B cell (primary cell): ENCODE measurements at regions not wholly inside any gene's neighbourhood (a gene's known extent, or its start where the extent isn't known, plus 50 kb on each side); places are given as distances from the start of the nearest gene placed in this dataset.

Experiments used
- ATAC-seq: fragments of 200-7000 bp; cut with Tn5 transposase; one replicate; pipeline ENCODE4 v1.10.0; 2021; ENCODE audit warnings: low read depth, mild to moderate bottlenecking, moderate number of reproducible peaks, moderate library complexity
- CTCF ChIA-PET: fragments of 350-600 bp; sonication (Branson Sonifier 250); formaldehyde crosslinking; loops from one replicate; lab custom pipeline; 2021; ENCODE audit warnings: antibody characterized with exemption, inconsistent platforms; lab: Charles Lee
- POLR2A ChIA-PET: fragments of 350-600 bp; sonication (Branson Sonifier 250); formaldehyde crosslinking; loops from one replicate; lab custom pipeline; 2021; ENCODE audit warnings: antibody characterized with exemption; lab: Charles Lee
- DNase-seq: peaks from one replicate; pipeline ENCODE4 v3.0.0; 2013
- H2AFZ ChIP-seq: 2 replicates; pipeline ENCODE4 v1.6.1; 2012; ENCODE audit warnings: mild to moderate bottlenecking, low read depth, low read length; ENCODE audit not compliant: insufficient read depth, poor library complexity, severe bottlenecking
- H3K27ac ChIP-seq, 2 donors: 1 replicate in 1 of 2; 2 replicates in 1 of 2; pipeline ENCODE4 v1.5.1; 2012 to 2013; ENCODE audit warnings: low read length in 2 of 2, mild to moderate bottlenecking in 2 of 2, moderate library complexity in 1 of 2
- H3K27me3 ChIP-seq, 4 experiments: fragments of 200-600 bp in 1 of 4; sonication (generic) in 1 of 4; replicated peaks in 1 of 4; 1 replicate in 2 of 4; 2 replicates in 2 of 4; pipeline versions ENCODE4 v1.6.1 to v1.7.0; 2013 to 2016; ENCODE audit warnings: low read length in 3 of 4, mild to moderate bottlenecking in 2 of 4, mixed read lengths in 1 of 4, moderate library complexity in 1 of 4; ENCODE audit not compliant: insufficient read depth in 4 of 4, control insufficient read depth in 3 of 4; ENCODE audit errors: control extremely low read depth in 1 of 4
- H3K36me3 ChIP-seq, 2 experiments: replicated peaks in 1 of 2; 1 replicate in 1 of 2; 2 replicates in 1 of 2; pipeline versions ENCODE4 v1.6.1 to v1.7.1; 2013; ENCODE audit warnings: low read length in 1 of 2; ENCODE audit not compliant: insufficient read depth in 2 of 2, control insufficient read depth in 1 of 2; ENCODE audit errors: control extremely low read depth in 1 of 2, extremely low read depth in 1 of 2
- H3K4me1 ChIP-seq, 2 donors: fragments of 200-600 bp in 1 of 2; sonication (generic) in 1 of 2; 1 replicate in 1 of 2; 2 replicates in 1 of 2; pipeline versions ENCODE4 v1.5.1 to v1.6.1; 2013 to 2017; ENCODE audit warnings: low read length in 2 of 2; ENCODE audit not compliant: control insufficient read depth in 2 of 2, insufficient read depth in 2 of 2
- H3K4me2 ChIP-seq: replicated peaks from 2 replicates; pipeline ENCODE3; 2012; ENCODE audit warnings: mild to moderate bottlenecking, low read depth, low read length; ENCODE audit not compliant: poor library complexity, severe bottlenecking
- H3K4me3 ChIP-seq, 5 experiments: fragments of 200-600 bp in 1 of 5; sonication (generic) in 1 of 5; 1 replicate in 3 of 5; 2 replicates in 2 of 5; pipeline versions ENCODE4 v1.5.1 to v1.7.0; 2011 to 2016; ENCODE audit warnings: low read length in 4 of 5, mild to moderate bottlenecking in 4 of 5, low read depth in 2 of 5, control low read depth in 1 of 5, moderate library complexity in 1 of 5; ENCODE audit not compliant: insufficient read depth in 1 of 5; ENCODE audit errors: control extremely low read depth in 1 of 5, extremely low read depth in 1 of 5
- H3K79me2 ChIP-seq: fragments of 200-600 bp; sonication (generic); one replicate; pipeline ENCODE4 v1.6.0; 2016; ENCODE audit warnings: low read length; ENCODE audit not compliant: control insufficient read depth, insufficient read depth
- H3K9ac ChIP-seq: fragments of 200-600 bp; sonication (generic); 2 replicates; pipeline ENCODE4 v1.6.1; 2017; ENCODE audit warnings: mild to moderate bottlenecking, low read length, moderate library complexity
- H3K9me3 ChIP-seq, 3 donors: one replicate each; pipeline versions ENCODE4 v1.6.1 to v1.7.1; 2013; ENCODE audit warnings: low read length in 2 of 3; ENCODE audit not compliant: control insufficient read depth in 2 of 3, insufficient read depth in 1 of 3; ENCODE audit errors: control extremely low read depth in 1 of 3
- H4K20me1 ChIP-seq: 2 replicates; pipeline ENCODE4 v1.6.0; 2012; ENCODE audit warnings: mild to moderate bottlenecking, low read length; ENCODE audit not compliant: insufficient read depth, control insufficient read depth, poor library complexity, severe bottlenecking
- H3K27ac Mint-ChIP-seq: one replicate; pipeline ENCODE4 v1.8.0; 2021; ENCODE audit warnings: mixed read lengths
- H3K27me3 Mint-ChIP-seq: one replicate; pipeline ENCODE4 v1.8.0; 2021; ENCODE audit warnings: mixed read lengths
- H3K4me1 Mint-ChIP-seq: one replicate; pipeline ENCODE4 v1.8.0; 2021; ENCODE audit warnings: mixed read lengths
- H3K4me3 Mint-ChIP-seq: one replicate; pipeline ENCODE4 v1.8.0; 2021; ENCODE audit warnings: mixed read lengths
- H3K9me3 Mint-ChIP-seq: one replicate; pipeline ENCODE4 v1.8.0; 2022; ENCODE audit warnings: mixed read lengths; ENCODE audit not compliant: insufficient read depth
- EZH2 ChIP-seq: IDR thresholded peaks from 2 replicates; pipeline ENCODE4 v1.6.1; 2012; ENCODE audit warnings: borderline replicate concordance, low read depth, mild to moderate bottlenecking, moderate library complexity, low read length; ENCODE audit not compliant: insufficient read depth, poor library complexity, severe bottlenecking
- WGBS: methylation state at CpG from one replicate; pipeline ENCODE4 v1.1.5; 2013; ENCODE audit warnings: missing lambda C conversion rate; ENCODE audit not compliant: insufficient coverage; 5-methylcytosine and 5-hydroxymethylcytosine counted together
- intact Hi-C: fragments of 100-400 bp; cut with micrococcal nuclease; formaldehyde crosslinking; loops from one replicate; pipeline ENCODE4 v1.10.0; 2022
- TF ChIP-seq, protein P1 (sequence below): fragments of 200-600 bp; IDR thresholded peaks from one replicate; pipeline ENCODE4 v1.8.0; 2022; ENCODE audit warnings: antibody characterized with exemption, mild to moderate bottlenecking

GRCh38 chr1:228983231-228983660, 248.0 kb downstream of the RHOU start:
- ChIA-PET CTCF (no interaction called here), POLR2A (no interaction called here)
- 96% methylated on average over 4 of the region's 6 CpGs for WGBS
- no peaks in the 10 kb centered on the region for H4K20me1 ChIP-seq
- Mint-ChIP-seq H3K27me3 (peaks cover 4% of the 10 kb centered on the region), H3K4me3 (no peak overlapping the region), H3K4me1 (no peaks in the 10 kb centered on the region), H3K27ac (no peak overlapping the region), H3K9me3 (no peaks in the 10 kb centered on the region)
- ATAC-seq (no peak), DNase-seq (no peak)
- H3K4me1 ChIP-seq: peaks cover 0 to 7% of the 10 kb centered on the region in 2 donors
- intact Hi-C loops: no loop called here
- H3K4me3 ChIP-seq: no peak overlapping the region
- H2AFZ ChIP-seq: no peak overlapping the region
- no peaks in the 10 kb centered on the region for H3K27me3 ChIP-seq
- no peak overlapping the region for H3K4me2 ChIP-seq
- TF ChIP-seq, protein P1, sequence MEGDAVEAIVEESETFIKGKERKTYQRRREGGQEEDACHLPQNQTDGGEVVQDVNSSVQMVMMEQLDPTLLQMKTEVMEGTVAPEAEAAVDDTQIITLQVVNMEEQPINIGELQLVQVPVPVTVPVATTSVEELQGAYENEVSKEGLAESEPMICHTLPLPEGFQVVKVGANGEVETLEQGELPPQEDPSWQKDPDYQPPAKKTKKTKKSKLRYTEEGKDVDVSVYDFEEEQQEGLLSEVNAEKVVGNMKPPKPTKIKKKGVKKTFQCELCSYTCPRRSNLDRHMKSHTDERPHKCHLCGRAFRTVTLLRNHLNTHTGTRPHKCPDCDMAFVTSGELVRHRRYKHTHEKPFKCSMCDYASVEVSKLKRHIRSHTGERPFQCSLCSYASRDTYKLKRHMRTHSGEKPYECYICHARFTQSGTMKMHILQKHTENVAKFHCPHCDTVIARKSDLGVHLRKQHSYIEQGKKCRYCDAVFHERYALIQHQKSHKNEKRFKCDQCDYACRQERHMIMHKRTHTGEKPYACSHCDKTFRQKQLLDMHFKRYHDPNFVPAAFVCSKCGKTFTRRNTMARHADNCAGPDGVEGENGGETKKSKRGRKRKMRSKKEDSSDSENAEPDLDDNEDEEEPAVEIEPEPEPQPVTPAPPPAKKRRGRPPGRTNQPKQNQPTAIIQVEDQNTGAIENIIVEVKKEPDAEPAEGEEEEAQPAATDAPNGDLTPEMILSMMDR: no peak
- TF ChIP-seq EZH2: no peak
- H3K9ac ChIP-seq: no peak overlapping the region
- no peaks in the 10 kb centered on the region for H3K79me2 ChIP-seq
- H3K36me3 ChIP-seq: no peaks in the 10 kb centered on the region
- H3K27ac ChIP-seq: no peak overlapping the region
- no peaks in the 10 kb centered on the region for H3K9me3 ChIP-seq

DNA sequence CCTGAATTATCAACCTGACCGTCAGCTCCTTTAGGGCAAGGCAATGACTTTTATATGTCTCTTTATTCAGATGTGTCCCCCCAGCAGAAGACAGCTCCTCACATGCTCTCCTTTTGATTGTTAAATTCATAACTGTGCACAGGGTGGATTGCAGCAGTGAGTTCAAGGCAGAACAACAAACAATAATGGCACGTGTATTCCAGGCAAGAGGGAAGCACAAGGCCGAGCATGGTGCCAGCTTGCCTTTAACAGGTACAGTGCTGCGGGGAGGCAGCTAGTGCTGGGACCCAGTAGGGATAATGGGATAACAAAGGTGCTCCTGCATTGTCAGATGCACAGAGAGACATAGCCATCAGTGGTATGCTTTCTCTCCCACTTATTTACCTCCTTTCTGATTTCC, 248.4 kb downstream of the RHOU start:
- peaks cover 4% of the 10 kb centered on the region for H3K27me3 Mint-ChIP-seq
- H3K9me3 Mint-ChIP-seq: no peaks in the 10 kb centered on the region

More for the DNA sequence above, 248.4 kb downstream of the RHOU start:
- no peak overlapping the region for H3K4me3 Mint-ChIP-seq
- Histone ChIP-seq H3K36me3 (no peaks in the 10 kb centered on the region), H3K9me3 (no peaks in the 10 kb centered on the region), H3K27ac (no peak overlapping the region), H3K4me2 (no peak overlapping the region), H2AFZ (no peak overlapping the region), H3K4me3 (no peak overlapping the region), H3K9ac (no peak overlapping the region), H3K79me2 (no peaks in the 10 kb centered on the region), H4K20me1 (no peaks in the 10 kb centered on the region), H3K4me1 (peaks cover 0 to 7% of the 10 kb centered on the region in 2 donors), H3K27me3 (no peaks in the 10 kb centered on the region)
- WGBS: 64% methylated on average over 3 of the region's 4 CpGs
- H3K27ac Mint-ChIP-seq: no peak overlapping the region
- ATAC-seq (no peak), DNase-seq (no peak)
- no peak for TF ChIP-seq EZH2
- TF ChIP-seq, protein P1: no peak
- no peaks in the 10 kb centered on the region for H3K4me1 Mint-ChIP-seq
- intact Hi-C loops: no loop called here
- ChIA-PET CTCF (no interaction called here), POLR2A (no interaction called here)
